SK-N-SH (cell line): ENCODE measurements at regions not wholly inside any gene's neighbourhood (a gene's known extent, or its start where the extent isn't known, plus 50 kb on each side); places are given as distances from the start of the nearest gene placed in this dataset.

Experiments used
- EP300 ChIP-seq, 2 experiments: IDR thresholded peaks; 2 replicates each; pipeline versions ENCODE4 v1.4.0 to v1.6.1; 2012; ENCODE audit warnings: borderline replicate concordance in 1 of 2, low read depth in 1 of 2, low read length in 1 of 2
- POLR2AphosphoS5 ChIP-seq: IDR thresholded peaks from 2 replicates; pipeline ENCODE4 v1.6.1; 2012; ENCODE audit warnings: low read depth, low read length
- RCOR1 ChIP-seq: fragments of 150-350 bp; IDR thresholded peaks from 2 replicates; pipeline ENCODE4 v1.6.1; 2017; ENCODE audit warnings: antibody characterized with exemption, low read length
- RXRA ChIP-seq: IDR thresholded peaks from 2 replicates; pipeline ENCODE4 v1.4.0; 2012; ENCODE audit warnings: low read depth, mild to moderate bottlenecking, borderline replicate concordance
- TAF1 ChIP-seq: IDR thresholded peaks from 2 replicates; pipeline ENCODE4 v1.6.1; 2012; ENCODE audit warnings: low read depth, mild to moderate bottlenecking, low read length, moderate library complexity, borderline replicate concordance
- TF ChIP-seq, protein P1 (sequence below): fragments of 200-600 bp; sonication (generic); IDR thresholded peaks from 2 replicates; pipeline ENCODE4 v1.6.1; 2017; ENCODE audit warnings: antibody characterized with exemption, mild to moderate bottlenecking, moderate library complexity
- TF ChIP-seq, protein P2 (sequence below): IDR thresholded peaks from 2 replicates; pipeline ENCODE4 v1.4.0; 2012; ENCODE audit warnings: low read depth
- TF ChIP-seq, protein P3 (sequence below): IDR thresholded peaks from 2 replicates; pipeline ENCODE4; 2012
- TF ChIP-seq, protein P4 (sequence below): IDR thresholded peaks from 2 replicates; pipeline ENCODE4 v1.4.0; 2012; ENCODE audit warnings: low read depth, borderline replicate concordance

DNA sequence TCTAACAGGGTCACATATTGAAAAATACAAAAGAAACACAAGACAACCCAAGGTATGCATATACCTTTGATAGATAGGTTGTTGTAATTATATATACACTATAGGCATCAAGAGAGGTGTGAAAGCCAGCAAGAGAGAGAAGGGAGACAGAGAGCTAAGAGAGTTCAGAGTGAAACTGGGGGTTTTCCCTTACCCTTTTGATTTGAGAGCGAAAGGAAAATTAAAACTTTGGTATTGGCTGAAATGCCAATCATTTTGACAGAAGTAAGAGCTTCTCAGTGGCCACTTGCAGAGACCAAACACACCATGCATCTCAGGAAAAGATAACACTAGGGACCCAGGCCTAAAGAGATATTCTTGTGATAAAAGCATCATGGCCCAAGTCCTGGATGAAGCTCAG, 183.6 kb downstream of the SHOX2 start:
- TF ChIP-seq, protein P1, sequence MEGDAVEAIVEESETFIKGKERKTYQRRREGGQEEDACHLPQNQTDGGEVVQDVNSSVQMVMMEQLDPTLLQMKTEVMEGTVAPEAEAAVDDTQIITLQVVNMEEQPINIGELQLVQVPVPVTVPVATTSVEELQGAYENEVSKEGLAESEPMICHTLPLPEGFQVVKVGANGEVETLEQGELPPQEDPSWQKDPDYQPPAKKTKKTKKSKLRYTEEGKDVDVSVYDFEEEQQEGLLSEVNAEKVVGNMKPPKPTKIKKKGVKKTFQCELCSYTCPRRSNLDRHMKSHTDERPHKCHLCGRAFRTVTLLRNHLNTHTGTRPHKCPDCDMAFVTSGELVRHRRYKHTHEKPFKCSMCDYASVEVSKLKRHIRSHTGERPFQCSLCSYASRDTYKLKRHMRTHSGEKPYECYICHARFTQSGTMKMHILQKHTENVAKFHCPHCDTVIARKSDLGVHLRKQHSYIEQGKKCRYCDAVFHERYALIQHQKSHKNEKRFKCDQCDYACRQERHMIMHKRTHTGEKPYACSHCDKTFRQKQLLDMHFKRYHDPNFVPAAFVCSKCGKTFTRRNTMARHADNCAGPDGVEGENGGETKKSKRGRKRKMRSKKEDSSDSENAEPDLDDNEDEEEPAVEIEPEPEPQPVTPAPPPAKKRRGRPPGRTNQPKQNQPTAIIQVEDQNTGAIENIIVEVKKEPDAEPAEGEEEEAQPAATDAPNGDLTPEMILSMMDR: no peak
- TF ChIP-seq, protein P2, sequence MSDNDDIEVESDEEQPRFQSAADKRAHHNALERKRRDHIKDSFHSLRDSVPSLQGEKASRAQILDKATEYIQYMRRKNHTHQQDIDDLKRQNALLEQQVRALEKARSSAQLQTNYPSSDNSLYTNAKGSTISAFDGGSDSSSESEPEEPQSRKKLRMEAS: no peak
- TF ChIP-seq TAF1: no peak
- TF ChIP-seq, protein P3, sequence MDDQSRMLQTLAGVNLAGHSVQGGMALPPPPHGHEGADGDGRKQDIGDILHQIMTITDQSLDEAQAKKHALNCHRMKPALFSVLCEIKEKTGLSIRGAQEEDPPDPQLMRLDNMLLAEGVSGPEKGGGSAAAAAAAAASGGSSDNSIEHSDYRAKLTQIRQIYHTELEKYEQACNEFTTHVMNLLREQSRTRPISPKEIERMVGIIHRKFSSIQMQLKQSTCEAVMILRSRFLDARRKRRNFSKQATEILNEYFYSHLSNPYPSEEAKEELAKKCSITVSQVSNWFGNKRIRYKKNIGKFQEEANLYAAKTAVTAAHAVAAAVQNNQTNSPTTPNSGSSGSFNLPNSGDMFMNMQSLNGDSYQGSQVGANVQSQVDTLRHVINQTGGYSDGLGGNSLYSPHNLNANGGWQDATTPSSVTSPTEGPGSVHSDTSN: no peak
- no peak for TF ChIP-seq RXRA
- TF ChIP-seq, protein P4, sequence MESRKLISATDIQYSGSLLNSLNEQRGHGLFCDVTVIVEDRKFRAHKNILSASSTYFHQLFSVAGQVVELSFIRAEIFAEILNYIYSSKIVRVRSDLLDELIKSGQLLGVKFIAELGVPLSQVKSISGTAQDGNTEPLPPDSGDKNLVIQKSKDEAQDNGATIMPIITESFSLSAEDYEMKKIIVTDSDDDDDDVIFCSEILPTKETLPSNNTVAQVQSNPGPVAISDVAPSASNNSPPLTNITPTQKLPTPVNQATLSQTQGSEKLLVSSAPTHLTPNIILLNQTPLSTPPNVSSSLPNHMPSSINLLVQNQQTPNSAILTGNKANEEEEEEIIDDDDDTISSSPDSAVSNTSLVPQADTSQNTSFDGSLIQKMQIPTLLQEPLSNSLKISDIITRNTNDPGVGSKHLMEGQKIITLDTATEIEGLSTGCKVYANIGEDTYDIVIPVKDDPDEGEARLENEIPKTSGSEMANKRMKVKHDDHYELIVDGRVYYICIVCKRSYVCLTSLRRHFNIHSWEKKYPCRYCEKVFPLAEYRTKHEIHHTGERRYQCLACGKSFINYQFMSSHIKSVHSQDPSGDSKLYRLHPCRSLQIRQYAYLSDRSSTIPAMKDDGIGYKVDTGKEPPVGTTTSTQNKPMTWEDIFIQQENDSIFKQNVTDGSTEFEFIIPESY: no peak
- no peak for TF ChIP-seq RCOR1
- TF ChIP-seq EP300 (IDR thresholded peaks at IDR 0.05; ENCODE audit: borderline replicate concordance in 1 of 2, low read depth in 1 of 2, low read length in 1 of 2): no peak
- TF ChIP-seq POLR2AphosphoS5: no peak
